Small intestine (tissue), 7 donors: ENCODE measurements at regions not wholly inside any gene's neighbourhood (a gene's known extent, or its start where the extent isn't known, plus 50 kb on each side); places are given as distances from the start of the nearest gene placed in this dataset.
A peak's percentile ranks its signal among the peaks of the same experiment; 100 is the strongest.

ENCODE experiments used
- DNase-seq, 2 donors: peaks; one replicate each; pipeline versions ENCODE4 v3.0.0 to v3.0.0-alpha.2; 2013
- FAIRE-seq: peaks from 2 replicates; lab custom pipeline; 2012; peaks lifted over from hg19 to GRCh38; lab: Jason Lieb, UNC
- H3K27ac ChIP-seq, 3 donors: one replicate each; pipeline ENCODE4 v1.5.1; 2013; ENCODE audit warnings: low read length in 2 of 3, mild to moderate bottlenecking in 2 of 3, control low read depth in 1 of 3, inconsistent platforms in 1 of 3, low read depth in 1 of 3, moderate library complexity in 1 of 3
- H3K27me3 ChIP-seq, 3 donors: one replicate each; pipeline ENCODE4 v1.6.1; 2013; ENCODE audit warnings: low read length in 3 of 3, inconsistent platforms in 1 of 3; ENCODE audit not compliant: control insufficient read depth in 3 of 3, insufficient read depth in 3 of 3
- H3K36me3 ChIP-seq, 3 donors: one replicate each; pipeline ENCODE4 v1.6.1; 2013; ENCODE audit warnings: low read length in 3 of 3, inconsistent platforms in 1 of 3, low read depth in 1 of 3, mild to moderate bottlenecking in 1 of 3, moderate library complexity in 1 of 3; ENCODE audit not compliant: control insufficient read depth in 3 of 3, insufficient read depth in 2 of 3
- H3K4me1 ChIP-seq, 3 donors: one replicate each; pipeline ENCODE4 v1.6.1; 2013; ENCODE audit warnings: low read length in 2 of 3, inconsistent platforms in 1 of 3, low read depth in 1 of 3, mild to moderate bottlenecking in 1 of 3, moderate library complexity in 1 of 3; ENCODE audit not compliant: control insufficient read depth in 3 of 3, insufficient read depth in 2 of 3
- H3K4me3 ChIP-seq, 3 donors: one replicate each; pipeline ENCODE4 v1.5.1; 2013; ENCODE audit warnings: low read length in 3 of 3, control low read depth in 1 of 3, inconsistent platforms in 1 of 3, low read depth in 1 of 3, mild to moderate bottlenecking in 1 of 3, moderate library complexity in 1 of 3
- H3K9me3 ChIP-seq, 2 donors: one replicate each; pipeline ENCODE4 v1.6.1; 2013; ENCODE audit warnings: low read depth in 1 of 2, low read length in 1 of 2; ENCODE audit not compliant: control insufficient read depth in 2 of 2, insufficient read depth in 1 of 2
- WGBS, 3 donors: extraction: QIAGEN DNeasy Blood & Tissue Kit; methylation state at CpG; one replicate each; pipeline ENCODE4 v1.1.7; 2013; 5-methylcytosine and 5-hydroxymethylcytosine counted together
- donor health status: healthy with polysubstance abuse.
- donor health status: control.
- donor health status: control.
- donor health status: Bipolar disorder and iron deficiency.
- donor health status: healthy.

DNA sequence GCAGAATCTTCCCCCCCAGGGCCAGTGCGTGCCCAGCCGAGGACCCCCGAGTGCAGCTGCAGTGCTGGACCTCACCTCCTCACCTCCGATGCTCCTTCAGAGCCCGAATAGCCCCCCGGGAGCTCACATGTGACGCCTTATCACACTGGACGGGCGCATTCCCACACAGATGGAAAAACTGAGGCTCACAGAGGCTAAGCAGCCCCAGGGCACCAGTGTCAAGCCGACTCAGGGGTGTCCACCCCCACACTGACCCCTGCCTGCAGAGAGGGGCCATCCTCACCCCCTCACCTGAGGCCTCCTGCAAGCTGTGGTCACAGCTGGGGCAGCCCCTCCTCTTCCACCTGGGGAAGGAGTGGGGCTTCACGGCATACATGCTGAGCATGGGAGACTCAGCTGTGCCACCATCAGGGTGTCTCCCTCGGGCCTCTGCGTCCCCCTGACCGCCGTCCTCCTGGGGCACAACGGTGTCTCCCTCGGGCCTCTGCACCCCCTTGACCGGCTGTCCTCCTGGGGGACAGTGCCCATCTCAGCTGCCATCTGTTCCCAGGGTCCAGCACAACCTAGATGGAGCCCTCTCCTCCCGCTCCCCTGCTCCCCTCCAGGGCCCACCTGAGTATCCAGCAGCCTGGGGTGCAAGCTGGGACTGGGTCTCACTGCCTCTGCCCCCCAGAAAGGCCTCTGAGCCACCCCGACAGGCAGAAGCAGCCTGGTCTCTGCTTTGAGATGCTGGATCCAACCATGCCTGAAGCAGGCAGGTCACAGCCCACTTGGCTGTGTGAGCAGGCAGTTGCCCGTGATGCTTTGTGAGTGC lies 85.3 kb upstream of the NKX1-1 start:
- DNase-seq = no peak
- Histone ChIP-seq H3K27ac (no peak overlapping the region), H3K4me1 (no peaks in the 10 kb centered on the region), H3K27me3 (peaks cover 0 to 18% (median 3%) of the 10 kb centered on the region in 3 donors), H3K36me3 (no peaks in the 10 kb centered on the region), H3K9me3 (peaks cover 0 to 2% of the 10 kb centered on the region in 2 donors), H3K4me3 (no peak overlapping the region)
- no peak for FAIRE-seq
- 74 to 82% (median 77%) methylated on average over 16 to 21 of the region's 21 CpGs for WGBS, 3 donors

DNA sequence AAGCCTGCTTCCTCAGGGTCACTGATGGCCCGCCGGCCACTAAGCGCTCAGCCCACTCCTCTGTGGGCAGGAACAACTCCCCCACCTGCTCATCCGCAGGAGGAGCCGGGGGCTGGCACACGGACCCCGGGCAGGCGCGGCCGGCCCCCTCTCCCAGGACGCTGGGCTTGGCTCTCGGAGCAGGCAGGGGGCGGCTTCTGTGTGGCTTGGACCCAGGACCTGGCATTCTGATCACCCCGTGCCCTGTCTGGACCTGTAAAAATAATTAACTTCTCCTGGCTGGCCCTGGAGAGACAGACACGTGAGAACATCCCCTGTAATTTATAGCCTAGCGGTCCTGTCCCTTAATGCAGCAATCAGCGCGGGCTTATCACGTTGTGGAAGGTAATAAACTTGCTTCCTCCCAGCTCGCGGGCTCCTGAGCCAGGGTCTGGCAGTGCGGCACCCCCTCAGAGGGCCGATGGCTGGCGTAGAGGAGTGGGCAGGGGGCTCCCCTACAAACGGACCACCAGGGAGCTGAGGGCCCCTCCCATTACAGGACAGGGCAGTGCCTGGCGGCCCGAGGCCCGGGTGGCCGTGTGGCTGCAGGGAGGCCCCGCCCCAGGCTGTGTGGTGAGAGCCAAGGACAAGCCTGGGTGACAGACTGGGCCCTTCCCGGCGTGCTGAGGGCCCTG lies 84.5 kb upstream of the NKX1-1 start:
- H3K36me3 ChIP-seq = no peaks in the 10 kb centered on the region
- no peak overlapping the region for H3K27ac ChIP-seq
- H3K9me3 ChIP-seq = peaks cover 2 to 5% of the 10 kb centered on the region in 2 donors
- H3K4me3 ChIP-seq = no peak overlapping the region
- no peaks in the 10 kb centered on the region for H3K4me1 ChIP-seq
- H3K27me3 ChIP-seq = peaks cover 0 to 20% (median 3%) of the 10 kb centered on the region in 3 donors
- 37 to 40% (median 40%) methylated on average over 30 to 32 of the region's 32 CpGs for WGBS, 3 donors
- DNase-seq (peak; percentile 16 to 22), FAIRE-seq (no peak)

DNA sequence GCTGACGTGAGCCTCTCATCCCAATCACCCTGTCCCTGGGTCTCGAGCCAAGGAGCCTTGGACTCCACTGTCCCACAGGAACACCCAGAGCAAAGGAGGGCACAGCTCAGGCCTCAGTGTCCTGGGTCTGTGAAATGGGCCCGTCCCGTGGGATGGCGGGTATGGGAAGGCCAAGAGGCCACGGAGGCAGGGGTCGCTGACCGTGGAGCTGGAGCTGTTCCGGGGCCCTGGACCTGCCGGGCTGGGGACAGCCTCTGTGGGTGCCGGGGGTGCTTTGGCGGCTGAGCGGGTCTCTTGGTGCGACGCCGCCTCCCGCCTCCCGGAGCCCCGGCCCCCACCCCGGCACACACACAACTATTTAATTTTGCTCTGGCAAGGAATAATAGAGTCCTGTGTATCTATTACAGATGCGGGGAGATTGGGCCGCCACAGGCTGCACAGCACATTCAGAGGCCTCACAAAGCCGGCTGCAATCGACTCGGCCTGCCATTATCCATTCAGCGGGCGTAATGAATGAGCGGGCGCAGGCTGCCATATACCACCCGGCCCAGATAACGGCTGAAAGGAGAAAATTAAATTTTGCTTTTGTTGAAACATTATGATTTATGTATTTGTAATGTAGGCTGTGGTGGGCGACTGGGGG lies 83.9 kb upstream of the NKX1-1 start:
- Histone ChIP-seq H3K27me3 (peaks cover 0 to 20% (median 3%) of the 10 kb centered on the region in 3 donors), H3K36me3 (no peaks in the 10 kb centered on the region), H3K4me1 (no peaks in the 10 kb centered on the region), H3K9me3 (peaks cover 2 to 9% of the 10 kb centered on the region in 2 donors), H3K4me3 (no peak overlapping the region), H3K27ac (no peak overlapping the region)
- DNase-seq (no peak), FAIRE-seq (no peak)
- 84 to 88% (median 85%) methylated on average over 23 to 32 of the region's 32 CpGs for WGBS, 3 donors

DNA sequence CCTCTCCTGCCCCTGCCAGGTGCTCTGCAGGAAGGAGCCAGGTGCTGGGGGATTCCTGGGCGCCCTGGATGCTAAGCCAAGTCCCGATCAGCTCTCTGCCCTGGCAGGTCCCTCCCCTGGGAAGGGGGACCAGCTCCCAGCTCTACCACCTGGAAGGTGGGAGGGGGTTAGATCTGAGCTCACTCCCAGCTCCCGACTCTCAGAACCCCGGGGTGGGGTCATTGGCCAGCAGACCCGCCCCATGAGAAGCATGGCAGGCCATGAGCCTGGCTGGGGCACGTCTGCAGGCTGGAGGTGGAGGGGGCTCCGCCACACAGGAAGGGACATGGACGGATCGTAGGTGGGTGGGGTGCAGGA lies 83.4 kb upstream of the NKX1-1 start:
- no peak for DNase-seq
- no peak for FAIRE-seq
- H3K4me1 ChIP-seq = no peaks in the 10 kb centered on the region
- no peak overlapping the region for H3K27ac ChIP-seq
- peaks cover 0 to 20% (median 3%) of the 10 kb centered on the region in 3 donors for H3K27me3 ChIP-seq
- no peaks in the 10 kb centered on the region for H3K36me3 ChIP-seq
- peaks cover 2 to 12% of the 10 kb centered on the region in 2 donors for H3K9me3 ChIP-seq
- no peak overlapping the region for H3K4me3 ChIP-seq
- WGBS, 3 donors = 66 to 82% (median 72%) methylated on average over 9 of the region's 9 CpGs

DNA sequence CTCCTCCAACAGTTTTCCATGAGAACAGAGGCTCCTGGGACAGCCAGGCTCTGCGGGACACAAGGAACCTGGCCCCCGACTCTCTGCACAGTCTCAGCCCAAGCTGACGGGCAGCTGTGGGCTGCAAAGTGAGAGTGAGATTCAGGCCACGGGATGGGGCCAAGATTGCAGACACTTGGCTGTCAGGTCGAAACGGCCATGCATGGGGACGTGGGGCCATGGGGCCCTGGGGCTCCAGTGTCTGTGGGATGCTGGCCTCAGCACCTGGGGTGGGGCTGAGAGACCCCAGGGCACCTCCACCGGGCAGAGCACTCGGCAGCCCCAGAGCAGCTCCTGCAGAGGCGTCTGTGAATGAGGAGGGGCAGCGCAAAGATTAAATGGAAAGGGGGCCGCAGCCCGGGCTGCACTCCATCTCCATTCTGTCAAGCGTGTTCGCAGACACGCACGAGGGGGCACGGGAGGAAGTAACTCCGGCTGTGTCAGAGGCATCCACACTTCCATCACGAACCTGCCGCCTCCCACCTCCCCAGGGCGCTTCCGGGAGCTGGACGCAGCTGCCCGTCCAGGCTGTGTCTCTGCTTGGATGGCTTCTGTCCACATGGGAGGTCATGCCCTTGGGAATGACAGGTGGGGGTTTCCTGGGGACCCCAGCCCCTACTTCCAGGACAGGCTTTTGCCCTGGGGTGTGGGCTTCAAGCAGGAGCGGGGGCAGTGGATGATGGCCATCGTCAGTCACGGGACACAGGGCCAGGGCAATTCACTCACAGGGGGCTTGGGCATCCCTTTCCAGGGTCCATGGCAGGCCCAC lies 82.8 kb upstream of the NKX1-1 start:
- FAIRE-seq (no peak), DNase-seq (no peak)
- WGBS, 3 donors = 68 to 78% (median 76%) methylated on average over 28 of the region's 28 CpGs
- Histone ChIP-seq H3K4me3 (no peak overlapping the region), H3K4me1 (no peaks in the 10 kb centered on the region), H3K36me3 (no peaks in the 10 kb centered on the region), H3K27ac (no peak overlapping the region), H3K9me3 (peaks cover 2 to 12% of the 10 kb centered on the region in 2 donors), H3K27me3 (peaks cover 0 to 20% (median 3%) of the 10 kb centered on the region in 3 donors)

DNA sequence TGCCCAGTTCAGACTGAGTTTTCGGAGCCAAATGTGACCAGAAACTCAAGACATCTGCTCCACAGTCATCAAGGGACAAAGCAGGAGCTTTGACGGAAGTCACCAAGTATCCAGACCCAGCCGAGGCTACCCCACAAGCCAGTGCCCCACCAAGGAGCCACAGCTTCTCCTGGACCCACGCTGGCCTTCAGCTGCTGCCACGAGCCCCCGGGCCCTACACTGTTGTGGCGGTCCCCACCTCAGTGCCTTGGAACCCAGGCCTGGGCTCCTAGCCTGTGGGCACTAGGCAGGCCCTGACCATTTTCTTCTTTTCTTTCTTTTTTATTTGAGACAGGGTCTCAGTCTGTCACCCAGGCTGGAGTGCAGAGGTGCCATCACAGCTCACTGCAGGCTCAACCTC lies 82.1 kb upstream of the NKX1-1 start:
- Histone ChIP-seq H3K36me3 (no peaks in the 10 kb centered on the region), H3K9me3 (peaks cover 2 to 12% of the 10 kb centered on the region in 2 donors), H3K4me3 (no peak overlapping the region), H3K4me1 (no peaks in the 10 kb centered on the region), H3K27ac (no peak overlapping the region), H3K27me3 (peaks cover 0 to 20% (median 3%) of the 10 kb centered on the region in 3 donors)
- no peak for FAIRE-seq
- no peak for DNase-seq
- WGBS, 3 donors = 85 to 86% (median 86%) methylated on average over 7 of the region's 7 CpGs

DNA sequence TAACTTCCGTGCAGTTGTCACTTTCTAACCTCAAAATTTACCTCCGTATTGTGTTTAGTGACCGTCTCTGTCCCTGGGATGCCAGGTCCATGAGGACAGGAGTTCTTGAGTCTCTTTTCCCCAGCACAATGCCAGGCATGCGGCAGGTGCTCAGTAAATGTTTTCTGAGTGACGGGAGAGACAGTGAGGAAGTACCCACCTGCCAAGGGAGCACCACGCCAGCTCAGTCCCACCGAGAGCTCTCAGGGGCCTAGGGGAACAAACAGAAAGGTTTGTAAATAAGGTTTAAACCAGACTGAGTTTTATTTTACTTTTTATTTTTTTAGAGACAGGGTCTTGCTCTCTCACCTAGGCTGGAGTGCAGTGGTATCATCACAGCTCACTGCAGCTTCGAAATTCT lies 81.5 kb upstream of the NKX1-1 start:
- Histone ChIP-seq H3K27ac (no peak overlapping the region), H3K4me1 (no peaks in the 10 kb centered on the region), H3K9me3 (peaks cover 2 to 12% of the 10 kb centered on the region in 2 donors), H3K4me3 (no peak overlapping the region), H3K27me3 (peaks cover 0 to 16% (median 3%) of the 10 kb centered on the region in 3 donors), H3K36me3 (no peaks in the 10 kb centered on the region)
- 66 to 78% (median 74%) methylated on average over 8 of the region's 8 CpGs for WGBS, 3 donors
- FAIRE-seq = no peak
- DNase-seq = no peak

DNA sequence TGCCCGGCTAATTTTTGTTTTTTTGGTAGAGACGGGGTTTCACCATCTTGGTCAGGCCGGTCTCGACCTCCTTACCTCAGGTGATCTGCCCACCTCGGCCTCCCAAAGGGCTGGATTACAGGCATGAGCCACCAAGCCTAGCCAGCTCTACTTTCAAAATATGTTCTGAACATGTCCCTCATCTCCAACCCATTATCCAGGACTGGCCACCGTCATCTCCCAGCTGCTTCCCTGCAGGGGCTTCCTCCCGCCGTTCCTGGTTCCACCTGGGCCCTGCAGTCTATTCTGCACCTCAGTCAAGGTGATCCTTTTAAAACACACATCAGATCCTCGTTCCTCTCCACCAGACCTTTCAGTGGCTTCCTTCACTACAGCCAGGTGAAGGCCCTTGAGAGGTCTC lies 80.9 kb upstream of the NKX1-1 start:
- H3K4me3 ChIP-seq = no peak overlapping the region
- no peaks in the 10 kb centered on the region for H3K4me1 ChIP-seq
- H3K27me3 ChIP-seq = peaks cover 0 to 10% (median 3%) of the 10 kb centered on the region in 3 donors
- DNase-seq = no peak
- H3K27ac ChIP-seq = no peak overlapping the region
- H3K36me3 ChIP-seq = no peaks in the 10 kb centered on the region
- H3K9me3 ChIP-seq = peaks cover 2 to 12% of the 10 kb centered on the region in 2 donors
- no peak for FAIRE-seq
- WGBS, 3 donors = 78 to 89% (median 83%) methylated on average over 9 of the region's 9 CpGs
